Activated T-cell treated with anti-CD3 and anti-CD28 coated beads, Interleukin-2, amount 50 U/mL, for 72 hours (primary cell): ENCODE measurements at regions not wholly inside any gene's neighbourhood (a gene's known extent, or its start where the extent isn't known, plus 50 kb on each side); places are given as distances from the start of the nearest gene placed in this dataset.
"Not testable (repeated sequence)": the region's sequence is repeated elsewhere in the genome, so short reads cannot be mapped to it uniquely, and the experiment has no call there.

ENCODE experiments used
- ATAC-seq, 2 donors: fragments of 150-1000 bp; cut with Tn5 transposase; replicated peaks in 1 of 2; 2 replicates each; pipeline ENCODE4 v1.10.0; 2021; ENCODE audit warnings: moderate library complexity in 2 of 2, mild to moderate bottlenecking in 1 of 2
- DNase-seq, 2 donors: peaks; one replicate each; pipeline ENCODE4 v3.0.0; 2021 to 2022; ENCODE audit warnings: mixed read lengths in 1 of 2
- H3K27ac Mint-ChIP-seq: one replicate; pipeline ENCODE4 v1.8.0; 2022; ENCODE audit warnings: mild to moderate bottlenecking, moderate library complexity, mixed read lengths
- H3K27me3 Mint-ChIP-seq: one replicate; pipeline ENCODE4 v1.8.0; 2022; ENCODE audit warnings: low read depth, mixed read lengths
- H3K36me3 Mint-ChIP-seq, 2 donors: one replicate each; pipeline ENCODE4 v1.8.0; 2022; ENCODE audit warnings: mixed read lengths in 2 of 2, mild to moderate bottlenecking in 1 of 2; ENCODE audit not compliant: insufficient read depth in 2 of 2
- H3K4me1 Mint-ChIP-seq: one replicate; pipeline ENCODE4 v1.8.0; 2022; ENCODE audit warnings: low read depth, mixed read lengths
- H3K4me3 Mint-ChIP-seq, 2 donors: one replicate each; pipeline ENCODE4 v1.8.0; 2022; ENCODE audit warnings: mild to moderate bottlenecking in 2 of 2, mixed read lengths in 2 of 2, moderate library complexity in 2 of 2
- H3K9me3 Mint-ChIP-seq, 2 donors: one replicate each; pipeline ENCODE4 v1.8.0; 2022; ENCODE audit warnings: mixed read lengths in 2 of 2

GRCh38 chr2:166381-166780, 97.5 kb downstream of the SH3YL1 start:
- Mint-ChIP-seq H3K27ac (no peak overlapping the region), H3K4me3 (no peak overlapping the region), H3K27me3 (peaks cover 18% of the 10 kb centered on the region), H3K4me1 (peaks cover 5% of the 10 kb centered on the region), H3K36me3 (no peaks in the 10 kb centered on the region), H3K9me3 (peaks cover 0 to 2% of the 10 kb centered on the region in 2 donors)
- DNase-seq (peak in 1 of 2 donors; percentile 4), ATAC-seq (no peak)

DNA sequence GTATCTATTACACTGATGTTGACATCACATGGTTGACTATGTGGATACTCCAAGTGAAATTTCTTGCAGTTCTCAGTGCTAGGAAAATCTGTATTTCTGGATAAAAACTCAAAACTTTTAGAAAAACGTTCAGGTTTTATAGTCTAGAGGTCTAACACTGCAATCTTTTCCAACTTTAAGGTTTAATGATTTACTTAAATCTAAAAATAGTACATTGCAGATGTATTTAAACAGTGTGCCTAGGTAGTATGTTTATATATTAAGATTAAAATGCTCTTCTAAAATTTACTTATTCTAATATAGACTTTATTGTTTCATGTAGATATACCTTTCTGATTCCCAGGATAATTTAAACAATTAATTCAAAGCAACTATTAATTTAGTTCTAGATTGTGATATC, 98.3 kb downstream of the SH3YL1 start:
- H3K9me3 Mint-ChIP-seq, result peaks cover 0 to 2% of the 10 kb centered on the region in 2 donors
- H3K27me3 Mint-ChIP-seq, result peaks cover 26% of the 10 kb centered on the region
- peaks cover 5% of the 10 kb centered on the region for H3K4me1 Mint-ChIP-seq
- H3K27ac Mint-ChIP-seq, result no peak overlapping the region
- ATAC-seq (no peak), DNase-seq (no peak)
- H3K4me3 Mint-ChIP-seq, result no peak overlapping the region
- H3K36me3 Mint-ChIP-seq, result no peaks in the 10 kb centered on the region

GRCh38 chr2:162473-163382, 101.1 kb downstream of the SH3YL1 start:
- ATAC-seq, result no peak
- Mint-ChIP-seq H3K27me3 (peaks cover 19% of the 10 kb centered on the region), H3K27ac (no peak overlapping the region), H3K36me3 (no peaks in the 10 kb centered on the region), H3K4me1 (peaks cover 5% of the 10 kb centered on the region), H3K4me3 (no peak overlapping the region), H3K9me3 (peaks cover 0 to 2% of the 10 kb centered on the region in 2 donors)
- DNase-seq, result no peak

GRCh38 chr2:161729-162128, 102.1 kb downstream of the SH3YL1 start:
- DNase-seq (no peak), ATAC-seq (no peak)
- Mint-ChIP-seq H3K9me3 (peaks cover 0 to 2% of the 10 kb centered on the region in 2 donors), H3K36me3 (no peaks in the 10 kb centered on the region), H3K4me1 (peaks cover 5% of the 10 kb centered on the region), H3K4me3 (no peak overlapping the region), H3K27me3 (peaks cover 15% of the 10 kb centered on the region), H3K27ac (no peak overlapping the region)

DNA sequence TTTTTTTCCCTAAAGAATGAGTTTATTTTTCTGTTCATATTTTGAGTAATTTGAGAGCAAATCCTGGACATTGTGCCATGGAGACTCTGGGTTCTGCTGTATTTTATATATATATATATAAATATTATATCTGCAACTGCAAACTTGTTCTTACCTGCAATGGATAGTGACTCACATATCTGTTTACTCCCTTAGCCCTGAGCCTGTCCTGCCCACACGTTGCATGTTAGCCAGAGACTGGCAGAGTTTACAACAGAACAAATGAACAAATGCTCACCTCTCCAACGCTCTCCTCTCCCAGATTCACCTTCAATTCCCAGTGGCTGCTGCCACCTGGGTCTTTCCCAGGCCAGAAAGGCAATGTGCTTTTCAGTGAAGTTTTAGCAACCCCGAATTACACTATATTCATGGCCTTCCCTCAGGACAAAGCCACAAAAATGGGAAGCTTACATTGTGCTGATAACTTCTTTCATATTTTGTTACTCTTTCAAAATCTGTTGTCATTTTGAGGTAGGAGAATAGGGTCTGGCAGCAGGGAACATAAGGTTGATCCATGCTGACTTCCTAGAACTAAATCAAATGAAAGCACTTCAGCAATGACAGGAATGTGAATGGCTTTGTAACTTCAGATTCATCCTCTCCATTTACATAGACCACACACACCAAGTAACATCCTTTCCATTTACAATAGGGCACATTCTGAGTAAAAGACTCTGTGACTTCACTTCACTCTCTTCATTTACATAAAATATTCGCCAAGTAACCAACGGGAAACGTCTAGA, 105.4 kb upstream of the FAM110C start:
- H3K4me1 Mint-ChIP-seq, result no peaks in the 10 kb centered on the region
- H3K27ac Mint-ChIP-seq, result no peak overlapping the region
- H3K36me3 Mint-ChIP-seq, result no peaks in the 10 kb centered on the region
- ATAC-seq (no peak), DNase-seq (no peak)
- no peaks in the 10 kb centered on the region for H3K9me3 Mint-ChIP-seq
- H3K4me3 Mint-ChIP-seq, result no peak overlapping the region
- H3K27me3 Mint-ChIP-seq, result peaks cover 10% of the 10 kb centered on the region

DNA sequence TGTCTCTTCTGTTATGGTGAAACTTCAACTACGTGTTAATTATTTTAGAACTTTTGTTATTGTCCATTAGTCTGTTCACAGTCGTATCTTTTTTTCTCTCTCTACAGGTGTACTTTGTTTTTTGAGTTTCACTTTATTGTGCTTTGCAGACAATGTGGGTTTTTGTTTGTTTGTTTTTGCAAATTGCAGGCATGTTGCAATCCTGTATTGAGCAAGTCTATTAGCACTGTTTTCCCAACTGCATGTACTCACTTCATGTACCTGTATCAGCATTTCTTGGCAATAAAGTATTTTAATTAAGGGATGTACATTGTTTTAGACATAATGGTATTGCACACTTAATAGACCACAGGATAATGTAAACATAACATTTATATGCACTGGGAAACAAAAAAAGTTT, 99.1 kb upstream of the FAM110C start:
- Mint-ChIP-seq H3K9me3 (no peaks in the 10 kb centered on the region), H3K27ac (no peak overlapping the region), H3K4me3 (no peak overlapping the region), H3K4me1 (no peaks in the 10 kb centered on the region), H3K27me3 (peaks cover 17% of the 10 kb centered on the region), H3K36me3 (no peaks in the 10 kb centered on the region)
- DNase-seq, result no peak
- ATAC-seq, result no peak

DNA sequence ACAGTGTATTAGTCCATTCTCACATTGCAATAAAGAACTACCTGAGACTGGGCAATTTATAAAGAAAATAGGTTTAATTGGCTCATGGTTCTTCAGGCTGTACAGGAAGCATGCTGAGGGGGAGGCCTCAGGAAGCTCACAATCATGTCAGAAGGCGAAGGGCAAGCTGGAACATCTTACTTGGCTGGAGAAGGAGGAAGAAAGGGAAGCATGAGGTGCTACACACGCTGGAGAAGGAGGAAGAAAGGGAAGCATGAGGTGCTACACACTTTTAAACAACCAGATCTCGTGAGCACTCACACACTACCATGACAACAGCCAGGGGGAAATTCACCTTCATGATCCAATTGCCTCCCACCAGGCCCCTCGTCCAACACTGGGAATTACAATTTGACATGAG, 95.3 kb upstream of the FAM110C start:
- H3K27me3 Mint-ChIP-seq, result peaks cover 11% of the 10 kb centered on the region
- H3K36me3 Mint-ChIP-seq, result no peaks in the 10 kb centered on the region
- no peak for DNase-seq
- ATAC-seq, result no peak
- no peaks in the 10 kb centered on the region for H3K4me1 Mint-ChIP-seq
- H3K27ac Mint-ChIP-seq, result no peak overlapping the region
- no peaks in the 10 kb centered on the region for H3K9me3 Mint-ChIP-seq
- H3K4me3 Mint-ChIP-seq, result no peak overlapping the region

- H3K4me1 Mint-ChIP-seq, result no peaks in the 10 kb centered on the region
- peaks cover 30% of the 10 kb centered on the region for H3K27me3 Mint-ChIP-seq
- H3K9me3 Mint-ChIP-seq, result no peaks in the 10 kb centered on the region
- ATAC-seq (no peak), DNase-seq (no peak)
- H3K36me3 Mint-ChIP-seq, result no peaks in the 10 kb centered on the region
- no peak overlapping the region for H3K4me3 Mint-ChIP-seq
- no peak overlapping the region for H3K27ac Mint-ChIP-seq
Observed at GRCh38 chr2:136666-137065, 90.4 kb upstream of the FAM110C start.

DNA sequence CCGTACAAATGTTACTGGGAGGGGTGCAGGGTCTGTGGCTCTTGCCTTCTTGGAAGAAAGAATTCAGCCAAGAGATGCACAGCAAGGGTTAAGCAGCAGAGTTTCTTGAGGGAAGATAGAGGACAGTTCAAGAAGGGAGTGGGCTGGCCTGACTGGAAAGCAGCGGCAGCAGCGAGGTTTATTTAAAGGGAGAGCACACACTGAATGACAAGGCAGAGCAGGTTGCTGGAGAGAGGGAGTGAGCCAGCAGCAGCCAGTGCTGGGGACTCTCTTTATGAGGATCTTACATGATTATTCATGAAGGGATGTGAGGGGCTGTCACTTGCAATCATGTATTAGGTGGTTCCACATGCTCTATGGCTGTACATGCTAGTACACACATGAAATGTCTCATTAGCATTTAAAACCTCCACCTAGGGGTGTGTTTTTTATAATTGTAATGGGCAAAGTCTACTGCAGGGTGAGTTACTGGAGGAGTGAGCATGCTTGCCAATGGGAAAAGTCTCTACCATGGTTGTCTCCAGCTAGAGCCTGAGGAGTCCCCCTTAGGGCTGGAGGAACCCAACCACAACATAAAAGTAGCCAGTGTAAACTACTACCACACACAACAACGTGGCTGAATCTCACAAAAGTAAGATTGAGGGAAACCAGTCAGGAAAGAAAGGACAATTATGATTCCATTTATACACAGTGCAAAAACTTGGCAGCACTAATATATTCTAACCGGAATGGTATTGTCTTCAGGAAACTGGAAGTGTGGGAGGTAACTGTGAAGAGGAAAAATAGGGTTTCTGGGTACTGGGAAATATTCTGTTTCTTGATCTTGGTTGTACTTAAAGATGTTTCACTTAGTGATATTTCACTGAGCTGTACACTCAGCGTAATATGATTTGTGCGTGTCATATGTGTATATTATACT, 87.6 kb upstream of the FAM110C start:
- DNase-seq (no peak), ATAC-seq (no peak)
- peaks cover 36% of the 10 kb centered on the region for H3K27me3 Mint-ChIP-seq

GRCh38 chr2:126769-127168, 80.5 kb upstream of the FAM110C start:
- not testable (repeated sequence) for H3K4me1 Mint-ChIP-seq, H3K27ac Mint-ChIP-seq, H3K9me3 Mint-ChIP-seq

More for the DNA sequence above, 87.6 kb upstream of the FAM110C start:
- no peaks in the 10 kb centered on the region for H3K4me1 Mint-ChIP-seq
- H3K9me3 Mint-ChIP-seq, result no peaks in the 10 kb centered on the region
- no peak overlapping the region for H3K4me3 Mint-ChIP-seq
- H3K36me3 Mint-ChIP-seq, result peaks cover 0 to 1% of the 10 kb centered on the region in 2 donors
- H3K27ac Mint-ChIP-seq, result no peak overlapping the region

GRCh38 chr2:124241-124880, 78.1 kb upstream of the FAM110C start:
- H3K9me3 Mint-ChIP-seq, result peaks cover 0 to 2% of the 10 kb centered on the region in 2 donors
- ATAC-seq (peak in 1 of 2 donors; percentile 35), DNase-seq (no peak)
- H3K27me3 Mint-ChIP-seq, result peaks cover 12% of the 10 kb centered on the region
- H3K36me3 Mint-ChIP-seq, result no peaks in the 10 kb centered on the region
- no peak overlapping the region for H3K4me3 Mint-ChIP-seq
- H3K27ac Mint-ChIP-seq, result no peak overlapping the region
- H3K4me1 Mint-ChIP-seq, result no peaks in the 10 kb centered on the region

More at GRCh38 chr2:126769-127168, 80.5 kb upstream of the FAM110C start:
- DNase-seq, H3K36me3 Mint-ChIP-seq, ATAC-seq, H3K4me3 Mint-ChIP-seq: not testable (repeated sequence)
- H3K27me3 Mint-ChIP-seq, result peaks cover 18% of the 10 kb centered on the region

DNA sequence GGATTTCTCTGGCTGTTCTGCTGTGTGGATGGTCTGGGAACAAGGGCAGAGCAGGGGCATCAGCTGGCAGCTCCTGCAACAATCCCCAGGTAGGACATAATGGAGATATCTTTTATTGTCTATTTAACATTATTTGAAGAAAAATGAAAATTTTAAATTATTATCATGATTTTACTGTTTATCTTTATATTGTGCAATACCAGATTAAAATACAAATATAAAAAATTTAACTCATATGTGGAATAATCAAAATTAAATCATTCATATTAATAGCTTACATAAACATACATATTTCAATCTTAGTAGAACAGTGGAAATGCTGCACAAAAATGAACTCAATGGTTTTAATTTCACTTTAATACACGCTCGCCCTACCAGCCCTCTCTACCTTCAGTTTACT, 70.6 kb upstream of the FAM110C start:
- no peak overlapping the region for H3K4me3 Mint-ChIP-seq
- H3K36me3 Mint-ChIP-seq, result no peaks in the 10 kb centered on the region
- DNase-seq (no peak), ATAC-seq (no peak)
- no peak overlapping the region for H3K27ac Mint-ChIP-seq
- H3K4me1 Mint-ChIP-seq, result no peaks in the 10 kb centered on the region
- no peaks in the 10 kb centered on the region for H3K9me3 Mint-ChIP-seq
- H3K27me3 Mint-ChIP-seq, result no peaks in the 10 kb centered on the region
